Astrocyte of the cerebellum (primary cell): ENCODE measurements at regions not wholly inside any gene's neighbourhood (a gene's known extent, or its start where the extent isn't known, plus 50 kb on each side); places are given as distances from the start of the nearest gene placed in this dataset.

Experiments used
- DNase-seq: peaks from one replicate; pipeline ENCODE4 v3.0.0-alpha.2; 2011; ENCODE audit warnings: low read depth
- H3K4me3 ChIP-seq: 2 replicates; pipeline ENCODE4 v1.5.1; 2011; ENCODE audit warnings: mild to moderate bottlenecking, low read depth, low read length, moderate library complexity
- CTCF ChIP-seq: IDR thresholded peaks from 2 replicates; pipeline ENCODE4 v1.5.1; 2012; ENCODE audit warnings: low read length, low read depth, moderate library complexity, mild to moderate bottlenecking; ENCODE audit errors: missing control alignments
- in situ Hi-C: cut with HindIII; loops from 2 replicates; pipeline ENCODE4 v1.10.0; 2017; ENCODE audit warnings: low sequenced_read_pairs

- in situ Hi-C loops = no loop called here
- no peak for DNase-seq
- TF ChIP-seq CTCF = no peak
Observed at GRCh38 chr2:8575038-8575833, 106.6 kb upstream of the ID2 start.

GRCh38 chr2:8575834-8576423 lies 105.9 kb upstream of the ID2 start:
- no peak for TF ChIP-seq CTCF
- in situ Hi-C loops = no loop called here
- no peak overlapping the region for H3K4me3 ChIP-seq
- DNase-seq = no peak

More at GRCh38 chr2:8575038-8575833, 106.6 kb upstream of the ID2 start:
- H3K4me3 ChIP-seq = no peak overlapping the region

GRCh38 chr2:8576525-8577167 lies 105.2 kb upstream of the ID2 start:
- TF ChIP-seq CTCF = no peak
- no peak overlapping the region for H3K4me3 ChIP-seq
- in situ Hi-C loops = no loop called here
- DNase-seq = no peak

- in situ Hi-C loops = no loop called here
- TF ChIP-seq CTCF = no peak
- no peak for DNase-seq
- no peak overlapping the region for H3K4me3 ChIP-seq
Observed at GRCh38 chr2:8577573-8577972, 104.3 kb upstream of the ID2 start.

- no peak overlapping the region for H3K4me3 ChIP-seq
- TF ChIP-seq CTCF = no peak
- in situ Hi-C loops = no loop called here
- no peak for DNase-seq
Observed at GRCh38 chr2:8578335-8579244, 103.3 kb upstream of the ID2 start.
